SW480 (cell line): ENCODE measurements at regions not wholly inside any gene's neighbourhood (a gene's known extent, or its start where the extent isn't known, plus 50 kb on each side); places are given as distances from the start of the nearest gene placed in this dataset.

Source experiments
- DNase-seq: peaks from one replicate; pipeline ENCODE4 v3.0.0-alpha.2; 2016; ENCODE audit warnings: low spot score

DNA sequence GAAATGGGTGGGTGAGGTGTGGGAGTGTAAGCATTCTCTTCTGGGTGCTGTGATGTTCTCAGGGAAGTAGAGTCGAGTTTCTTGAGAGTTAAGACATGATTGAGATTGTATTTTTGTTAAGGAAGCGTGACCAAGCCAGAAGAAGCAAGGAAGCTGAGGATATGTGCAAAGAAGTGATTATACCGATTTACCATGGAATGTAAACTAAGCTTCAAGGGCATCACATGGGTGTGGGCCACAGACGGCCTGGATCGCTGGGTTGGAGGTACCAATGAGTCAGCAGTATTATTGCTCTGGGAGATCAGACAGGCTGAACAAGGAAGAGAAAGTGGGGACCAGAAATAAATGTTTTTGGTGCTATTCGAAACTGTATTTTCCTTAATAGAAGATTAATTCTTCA, 184.1 kb upstream of the GMDS start:
- no peak for DNase-seq

DNA sequence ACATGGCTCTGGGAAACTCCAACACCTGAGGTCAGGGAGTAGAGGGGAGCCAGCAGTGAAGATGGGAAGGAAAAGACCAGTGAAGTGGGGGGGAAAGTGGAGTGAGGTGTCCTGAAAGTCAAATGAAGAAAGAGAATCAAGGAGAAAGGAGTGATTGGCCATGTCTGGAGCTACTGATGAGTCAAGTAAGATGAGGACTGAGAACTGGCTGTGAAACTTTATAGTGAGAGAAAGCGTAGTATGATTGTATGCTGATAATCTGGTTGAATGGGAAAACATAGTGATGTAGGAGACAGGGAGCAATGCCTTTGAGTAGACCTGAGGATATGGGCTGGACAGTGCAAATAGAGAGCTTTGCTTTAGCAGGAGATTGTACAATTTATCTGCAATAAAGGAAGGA, 183.6 kb upstream of the GMDS start:
- DNase-seq = no peak

DNA sequence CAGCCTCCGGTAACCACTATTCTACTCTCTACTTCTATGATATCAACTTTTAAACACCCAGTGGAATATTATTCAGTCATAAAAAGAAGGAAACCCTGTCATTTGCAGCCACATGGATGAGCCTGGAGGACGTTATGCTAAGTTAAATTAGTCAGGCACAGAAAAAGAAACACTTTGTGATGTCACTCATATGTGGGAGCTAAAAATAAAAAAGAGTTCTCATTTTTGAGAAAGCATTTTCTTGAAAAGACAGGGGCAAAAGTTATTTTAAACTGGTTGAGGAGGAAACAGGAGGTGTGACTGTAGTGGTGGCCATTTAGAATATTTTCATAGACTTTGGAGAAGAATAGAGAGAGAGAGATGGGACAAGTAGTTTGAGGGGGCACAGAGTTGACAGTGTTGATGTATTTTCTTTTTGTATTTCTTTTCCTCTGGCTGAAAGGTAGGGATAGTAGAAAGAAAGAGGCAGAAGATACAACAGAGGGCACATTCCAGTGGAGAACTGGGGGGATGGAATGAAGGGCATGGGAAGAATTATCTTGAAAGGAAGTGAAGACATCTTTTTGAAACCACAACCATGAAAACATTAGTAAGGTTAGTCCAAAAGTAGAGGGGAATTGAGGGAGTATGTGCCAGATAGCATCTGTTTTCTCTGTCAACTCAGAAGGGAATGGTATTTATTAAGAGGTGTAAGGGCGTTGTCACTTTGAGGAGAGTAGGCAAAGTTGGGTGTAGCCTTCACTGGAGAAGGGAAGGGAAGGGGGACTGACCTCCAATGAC, 181.3 kb upstream of the GMDS start:
- no peak for DNase-seq

GRCh38 chr6:2416128-2416712, 170.8 kb upstream of the GMDS start:
- DNase-seq = no peak

DNA sequence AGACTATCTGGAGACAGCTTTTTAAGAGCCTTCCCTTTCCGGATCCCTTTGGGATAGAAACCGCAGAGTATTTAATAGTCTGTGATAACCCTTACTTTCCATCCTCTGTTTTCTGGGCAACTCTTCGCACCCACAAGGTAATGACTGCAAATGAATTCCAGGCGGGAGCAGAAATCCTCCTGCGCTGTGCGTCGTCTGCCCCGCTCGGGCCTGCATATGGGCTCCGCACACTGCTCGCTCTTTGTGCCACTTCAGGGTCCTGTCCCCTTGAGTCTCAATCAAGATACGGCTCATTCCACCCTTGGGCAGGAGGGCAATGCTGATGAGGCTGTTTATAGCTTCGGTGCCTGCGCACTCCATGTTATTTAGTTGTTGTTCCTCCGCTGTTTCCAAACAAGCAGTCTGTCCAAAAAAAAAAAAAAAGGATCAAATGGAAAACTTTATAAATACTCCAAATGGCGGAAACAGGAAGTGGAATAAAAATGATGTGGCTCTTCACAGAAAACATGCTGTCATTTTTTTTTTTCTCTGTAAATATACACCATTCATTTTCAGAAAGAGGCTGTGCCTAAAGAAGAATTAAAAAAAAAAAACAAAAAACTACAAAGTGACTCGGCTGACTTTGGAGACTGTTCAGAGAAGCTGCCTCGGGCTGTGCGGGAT, 169.6 kb upstream of the GMDS start:
- DNase-seq = no peak

- no peak for DNase-seq
Measured at GRCh38 chr6:2412731-2413130, 167.3 kb upstream of the GMDS start.

DNA sequence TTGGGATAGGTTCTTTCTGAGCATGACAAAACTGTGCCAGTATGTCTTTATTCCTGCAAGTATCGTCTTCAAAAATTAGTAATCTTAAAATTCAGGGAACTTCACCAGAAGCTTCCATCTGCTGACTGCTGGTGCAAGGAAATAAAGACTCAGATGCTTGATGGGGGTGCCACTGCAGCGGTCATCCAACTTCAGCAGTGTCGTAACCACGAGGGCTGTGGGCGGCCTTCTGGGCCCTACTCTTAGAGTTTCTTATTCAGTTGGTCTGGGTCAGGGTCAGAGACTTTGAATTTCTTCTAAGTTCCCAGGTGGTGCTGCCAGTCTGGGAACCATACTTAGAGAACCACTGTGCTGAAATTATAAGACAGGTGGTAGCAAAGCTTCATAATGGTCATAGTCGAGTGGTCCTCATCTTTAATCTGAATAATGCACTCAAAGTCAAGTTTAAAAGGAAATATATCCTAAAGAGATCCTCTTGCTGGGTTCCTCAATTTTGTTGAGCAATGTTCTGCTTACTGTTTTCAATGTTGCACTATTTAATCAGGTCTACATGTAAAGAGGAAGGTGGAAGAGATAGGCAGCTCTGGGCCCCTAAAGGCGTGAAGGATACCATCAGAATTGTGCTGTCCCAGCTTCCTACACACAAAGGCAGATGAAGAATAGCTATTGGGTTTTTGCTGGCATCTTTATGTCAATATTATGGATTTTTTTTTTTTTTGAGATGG, 165.4 kb upstream of the GMDS start:
- DNase-seq = no peak

- DNase-seq = no peak
Measured at GRCh38 chr6:2407525-2407924, 162.1 kb upstream of the GMDS start.

- DNase-seq = no peak
Measured at GRCh38 chr6:2404211-2404929, 159.0 kb upstream of the GMDS start.

DNA sequence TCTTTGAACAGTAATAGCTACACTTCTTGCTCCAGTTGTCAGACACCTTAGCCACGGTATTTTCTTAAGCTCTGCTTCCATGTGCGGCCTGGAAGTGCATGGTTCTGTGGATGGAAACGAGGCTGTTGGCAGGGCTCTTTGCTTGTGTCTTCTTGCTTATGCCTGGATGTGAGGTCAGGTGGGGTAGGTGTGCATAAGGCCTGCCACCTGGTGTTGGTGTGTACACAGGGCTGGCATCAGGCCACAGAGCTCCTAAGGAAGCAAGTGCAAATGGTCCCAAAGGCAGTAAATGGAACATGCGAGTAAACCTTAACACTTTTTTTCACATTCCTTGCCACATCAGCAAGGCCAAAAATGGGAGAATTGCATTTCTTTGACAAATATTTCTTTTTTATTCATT, 158.1 kb upstream of the GMDS start:
- no peak for DNase-seq

DNA sequence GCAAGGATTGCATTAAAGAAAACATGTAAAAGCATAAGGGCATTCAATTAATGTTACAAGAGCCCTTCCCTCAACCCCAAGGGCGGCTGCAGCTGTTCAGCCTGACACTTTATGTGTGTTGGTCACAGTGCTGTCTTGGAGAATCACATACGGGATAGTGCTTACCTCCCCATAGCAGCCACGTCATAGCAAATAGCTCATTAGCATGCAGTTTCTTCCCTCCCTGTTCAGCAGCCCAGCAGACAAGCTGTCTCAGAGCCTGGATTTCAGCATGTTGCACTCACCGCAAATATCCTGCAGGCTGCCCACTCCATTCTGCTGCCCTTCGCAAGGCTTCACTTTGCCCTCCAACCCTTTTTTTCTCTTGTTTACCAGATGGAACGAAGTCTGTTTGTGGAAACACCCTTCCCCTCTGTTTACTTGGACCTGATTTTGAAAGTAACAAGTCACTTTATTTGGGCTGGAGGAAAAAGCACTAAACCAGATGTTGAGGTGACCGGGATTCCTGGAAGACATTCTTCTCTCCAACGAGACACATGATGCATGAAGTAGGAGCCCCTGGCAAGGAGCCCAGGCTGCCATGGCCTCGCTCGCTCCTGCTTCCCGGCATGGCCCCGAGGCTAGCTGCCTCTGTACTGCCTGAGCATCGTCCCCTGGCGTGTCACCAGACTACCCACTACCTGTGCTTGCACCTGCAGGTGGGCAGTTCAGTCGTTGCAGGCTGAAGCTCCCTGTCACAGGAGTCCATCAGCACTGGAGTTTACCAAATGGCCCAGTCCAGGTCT, 151.6 kb upstream of the GMDS start:
- no peak for DNase-seq

DNA sequence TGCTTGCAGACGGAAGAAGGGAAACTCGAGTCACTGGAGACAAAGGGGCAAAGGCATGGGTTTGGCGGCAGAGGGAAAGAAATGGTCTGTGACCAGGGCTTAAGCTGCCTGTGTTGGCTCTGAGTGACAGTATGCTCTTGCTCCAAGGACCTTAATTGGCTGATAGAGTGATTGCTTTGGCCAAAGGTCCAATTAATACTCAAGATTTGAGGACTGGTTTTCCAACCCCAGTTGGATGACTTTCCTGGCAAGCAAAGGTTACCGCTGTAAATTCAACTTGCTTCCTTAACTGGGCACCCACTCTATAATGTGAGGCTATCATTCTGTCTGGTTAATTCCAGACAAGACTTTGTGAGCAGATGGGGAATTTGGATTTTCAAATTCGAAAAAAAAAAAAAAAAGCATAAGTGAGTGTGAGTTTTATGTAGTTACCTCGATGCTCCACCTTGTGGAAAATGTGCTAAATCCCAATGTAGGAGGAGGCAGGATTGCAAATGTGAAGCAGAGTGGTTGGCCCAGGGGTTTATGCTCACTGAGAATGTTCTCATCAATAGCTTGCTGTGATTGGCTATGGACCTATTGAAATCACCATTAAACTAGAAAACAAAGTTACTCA, 150.7 kb upstream of the GMDS start:
- no peak for DNase-seq

- DNase-seq = no peak
Measured at GRCh38 chr6:2388554-2389324, 143.3 kb upstream of the GMDS start.

- no peak for DNase-seq
Measured at GRCh38 chr6:2387445-2387844, 142.0 kb upstream of the GMDS start.

- DNase-seq = no peak
Measured at GRCh38 chr6:2385471-2385983, 140.1 kb upstream of the GMDS start.

GRCh38 chr6:2384528-2384927, 139.1 kb upstream of the GMDS start:
- no peak for DNase-seq

GRCh38 chr6:2381872-2382661, 136.7 kb upstream of the GMDS start:
- DNase-seq = no peak

DNA sequence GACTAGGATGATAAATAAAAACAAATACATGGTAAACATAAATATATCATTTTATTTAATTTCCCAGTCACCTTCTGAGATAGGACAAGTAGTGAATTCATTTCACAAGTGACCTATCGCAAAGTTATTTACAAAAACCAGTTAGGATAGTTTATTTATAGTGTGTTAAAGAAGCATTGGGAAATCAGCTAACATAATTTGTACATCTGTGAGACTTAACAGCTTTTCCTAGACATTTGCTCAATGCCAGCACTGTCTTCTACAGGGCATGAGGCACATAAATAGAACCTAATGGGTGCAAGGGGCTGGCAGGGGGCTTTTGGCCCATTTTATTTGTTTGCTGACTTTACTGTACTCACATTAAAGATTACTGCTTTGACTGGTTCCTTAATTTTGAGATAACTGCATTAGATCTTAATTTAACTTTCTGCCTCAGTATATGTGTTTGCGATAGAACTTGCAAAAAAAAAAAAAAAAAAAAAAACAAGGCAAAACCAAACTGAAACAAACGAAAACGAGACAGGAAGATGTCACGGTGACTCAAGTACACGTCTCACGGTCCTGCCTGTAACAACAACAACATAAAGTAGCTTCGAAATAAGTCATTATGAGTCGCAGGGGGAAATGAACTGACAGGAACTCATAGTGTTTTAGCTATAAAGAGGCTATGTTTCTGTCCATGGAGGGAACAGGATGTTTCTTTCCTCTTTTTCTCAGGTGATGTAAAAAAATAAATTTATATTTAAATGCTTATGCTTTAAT, 133.7 kb upstream of the GMDS start:
- no peak for DNase-seq
